ENCODE measurements at regions not wholly inside any gene's neighbourhood (a gene's known extent, or its start where the extent isn't known, plus 50 kb on each side); places are given as distances from the start of the nearest gene placed in this dataset.

DNA sequence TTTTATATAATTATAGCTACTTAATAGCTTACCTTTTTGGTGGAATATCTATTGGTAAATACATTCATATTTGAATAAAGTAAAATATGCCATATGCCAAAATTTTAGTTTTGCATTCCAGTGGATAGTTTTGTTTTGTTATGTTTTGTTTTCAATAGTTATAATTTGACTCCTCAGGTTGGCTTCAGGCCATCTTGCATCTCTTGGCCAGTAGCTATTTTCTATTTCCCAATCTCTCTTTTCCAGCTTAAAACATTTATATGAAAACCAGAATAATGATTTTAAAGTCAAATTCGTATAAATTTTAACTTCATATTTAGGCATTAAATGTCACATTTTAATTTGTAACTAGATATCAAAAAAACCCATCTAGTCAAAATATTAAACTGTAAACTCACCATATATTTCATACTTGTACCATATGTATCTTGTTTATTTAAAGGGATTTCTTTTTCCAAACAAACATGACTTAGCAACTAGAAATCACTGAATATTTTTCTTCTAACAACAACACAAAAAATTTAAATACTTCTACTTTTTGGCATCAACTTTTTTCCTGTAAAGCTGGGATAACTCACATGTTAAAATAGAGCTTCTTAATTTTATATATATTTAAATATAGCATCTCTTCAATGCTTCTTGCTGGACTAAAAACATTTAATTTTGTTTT lies 1209.6 kb downstream of the PCDH7 start:
- Histone ChIP-seq H3K9me3 (ENCODE audit: low read length) (no peaks in the 10 kb centered on the region), H3K9me2 (ENCODE audit: insufficient read depth, low read length) (no peaks in the 10 kb centered on the region), H3K4me2 (ENCODE audit: low read length) (no peak overlapping the region), H3K79me2 (ENCODE audit: insufficient read depth, low read depth, low read length) (no peaks in the 10 kb centered on the region), H3K27ac (ENCODE audit: low read depth, low read length, poor library complexity, severe bottlenecking) (no peak overlapping the region), H3K4me1 (ENCODE audit: insufficient read depth, low read length, poor library complexity, severe bottlenecking) (no peaks in the 10 kb centered on the region), H3K36me3 (ENCODE audit: insufficient read depth, low read length) (no peaks in the 10 kb centered on the region), H2AFZ (ENCODE audit: low read length) (no peak overlapping the region), H3K4me3 (ENCODE audit: low read depth, low read length, poor library complexity, severe bottlenecking) (no peak overlapping the region), H4K20me1 (ENCODE audit: insufficient read depth, low read length) (no peaks in the 10 kb centered on the region)
- DNase-seq (ENCODE audit: low spot score) = no peak
- no TSS peak for BruUV-seq (replicated peaks)
- intact Hi-C loops (cut with micrococcal nuclease; ENCODE audit: unreplicated experiment) = no loop called here
- TF ChIP-seq EZH2phosphoT487 (IDR thresholded peaks at IDR 0.05; ENCODE audit: borderline replicate concordance, low read depth, low read length) = no peak
- TF ChIP-seq, protein P1, sequence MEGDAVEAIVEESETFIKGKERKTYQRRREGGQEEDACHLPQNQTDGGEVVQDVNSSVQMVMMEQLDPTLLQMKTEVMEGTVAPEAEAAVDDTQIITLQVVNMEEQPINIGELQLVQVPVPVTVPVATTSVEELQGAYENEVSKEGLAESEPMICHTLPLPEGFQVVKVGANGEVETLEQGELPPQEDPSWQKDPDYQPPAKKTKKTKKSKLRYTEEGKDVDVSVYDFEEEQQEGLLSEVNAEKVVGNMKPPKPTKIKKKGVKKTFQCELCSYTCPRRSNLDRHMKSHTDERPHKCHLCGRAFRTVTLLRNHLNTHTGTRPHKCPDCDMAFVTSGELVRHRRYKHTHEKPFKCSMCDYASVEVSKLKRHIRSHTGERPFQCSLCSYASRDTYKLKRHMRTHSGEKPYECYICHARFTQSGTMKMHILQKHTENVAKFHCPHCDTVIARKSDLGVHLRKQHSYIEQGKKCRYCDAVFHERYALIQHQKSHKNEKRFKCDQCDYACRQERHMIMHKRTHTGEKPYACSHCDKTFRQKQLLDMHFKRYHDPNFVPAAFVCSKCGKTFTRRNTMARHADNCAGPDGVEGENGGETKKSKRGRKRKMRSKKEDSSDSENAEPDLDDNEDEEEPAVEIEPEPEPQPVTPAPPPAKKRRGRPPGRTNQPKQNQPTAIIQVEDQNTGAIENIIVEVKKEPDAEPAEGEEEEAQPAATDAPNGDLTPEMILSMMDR (conservative IDR thresholded peaks at IDR 0.05; ENCODE audit: low read length) = no peak
- POLR2A ChIA-PET = interaction anchor here (0.5 to 1.2 kb wide), 3 partner anchors 10 to 1692 kb away, joined by 3 to 5 read pairs (median 3); no protein-coding TSS in a partner anchor
- CTCF ChIA-PET (ENCODE audit: unreplicated experiment) = no interaction called here

DNA sequence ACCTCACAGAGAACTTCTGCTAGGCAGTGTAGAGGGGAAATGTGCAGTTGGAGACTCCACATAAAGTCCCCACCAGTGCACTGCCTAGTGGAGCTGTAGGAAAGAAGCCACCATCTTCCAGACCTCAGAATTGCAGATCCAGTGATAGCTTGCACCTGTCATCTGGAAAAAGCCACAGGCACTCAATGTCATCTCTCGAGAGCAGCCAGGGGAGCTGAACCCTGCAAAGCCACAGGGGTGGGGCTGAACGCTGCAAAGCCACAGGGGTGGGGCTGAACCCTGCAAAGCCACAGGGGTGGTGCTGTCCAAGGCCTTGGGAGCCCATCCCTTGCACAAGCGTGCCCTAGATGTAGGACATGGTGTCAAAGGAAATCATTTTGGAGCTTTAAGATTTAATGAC lies 1226.3 kb downstream of the PCDH7 start:
- POLR2A ChIA-PET = no interaction called here
- Histone ChIP-seq H4K20me1 (ENCODE audit: insufficient read depth, low read length) (no peaks in the 10 kb centered on the region), H3K9me3 (ENCODE audit: low read length) (no peaks in the 10 kb centered on the region), H3K4me2 (ENCODE audit: low read length) (no peak overlapping the region), H3K4me1 (ENCODE audit: insufficient read depth, low read length, poor library complexity, severe bottlenecking) (no peaks in the 10 kb centered on the region), H2AFZ (ENCODE audit: low read length) (no peak overlapping the region), H3K4me3 (ENCODE audit: low read depth, low read length, poor library complexity, severe bottlenecking) (no peak overlapping the region), H3K9me2 (ENCODE audit: insufficient read depth, low read length) (no peaks in the 10 kb centered on the region), H3K36me3 (ENCODE audit: insufficient read depth, low read length) (no peaks in the 10 kb centered on the region), H3K27ac (ENCODE audit: low read depth, low read length, poor library complexity, severe bottlenecking) (no peak overlapping the region), H3K79me2 (ENCODE audit: insufficient read depth, low read depth, low read length) (no peaks in the 10 kb centered on the region)
- CTCF ChIA-PET (ENCODE audit: unreplicated experiment) = no interaction called here
- DNase-seq (ENCODE audit: low spot score) = no peak
- no peak for TF ChIP-seq EZH2phosphoT487 (IDR thresholded peaks at IDR 0.05; ENCODE audit: borderline replicate concordance, low read depth, low read length)
- TF ChIP-seq, protein P1 (conservative IDR thresholded peaks at IDR 0.05; ENCODE audit: low read length) = no peak
- BruUV-seq (replicated peaks) = no TSS peak
- intact Hi-C loops (cut with micrococcal nuclease; ENCODE audit: unreplicated experiment) = no loop called here

DNA sequence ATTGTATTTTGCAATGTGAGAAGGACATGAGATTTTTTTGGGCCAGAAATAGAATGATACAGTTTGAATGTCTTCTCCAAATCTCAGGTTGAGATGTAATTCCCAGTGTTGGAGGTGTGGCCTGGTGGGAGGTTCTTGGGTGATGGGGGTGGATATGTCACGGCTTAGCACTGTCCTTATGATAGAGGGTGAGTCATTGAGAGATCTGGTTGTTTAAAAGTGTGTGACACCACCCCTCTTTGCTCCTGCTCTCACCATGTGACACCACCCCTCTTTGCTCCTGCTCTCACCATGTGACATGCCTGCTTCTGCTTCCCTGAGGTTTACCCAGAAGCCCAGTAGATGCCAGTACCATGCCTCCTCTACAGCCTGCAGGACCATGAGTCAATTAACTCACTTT lies 1226.9 kb downstream of the PCDH7 start:
- Histone ChIP-seq H2AFZ (ENCODE audit: low read length) (no peak overlapping the region), H3K36me3 (ENCODE audit: insufficient read depth, low read length) (no peaks in the 10 kb centered on the region), H3K9me2 (ENCODE audit: insufficient read depth, low read length) (no peaks in the 10 kb centered on the region), H3K4me3 (ENCODE audit: low read depth, low read length, poor library complexity, severe bottlenecking) (no peak overlapping the region), H3K79me2 (ENCODE audit: insufficient read depth, low read depth, low read length) (no peaks in the 10 kb centered on the region), H3K4me1 (ENCODE audit: insufficient read depth, low read length, poor library complexity, severe bottlenecking) (no peaks in the 10 kb centered on the region), H3K4me2 (ENCODE audit: low read length) (no peak overlapping the region), H3K27ac (ENCODE audit: low read depth, low read length, poor library complexity, severe bottlenecking) (no peak overlapping the region), H3K9me3 (ENCODE audit: low read length) (no peaks in the 10 kb centered on the region), H4K20me1 (ENCODE audit: insufficient read depth, low read length) (no peaks in the 10 kb centered on the region)
- ChIA-PET POLR2A (no interaction called here), CTCF (ENCODE audit: unreplicated experiment) (no interaction called here)
- TF ChIP-seq EZH2phosphoT487 (IDR thresholded peaks at IDR 0.05; ENCODE audit: borderline replicate concordance, low read depth, low read length) = no peak
- TF ChIP-seq, protein P1 (conservative IDR thresholded peaks at IDR 0.05; ENCODE audit: low read length) = no peak
- no peak for DNase-seq (ENCODE audit: low spot score)
- intact Hi-C loops (cut with micrococcal nuclease; ENCODE audit: unreplicated experiment) = no loop called here
- BruUV-seq (replicated peaks) = no TSS peak
